OCI-LY3 (cell line): ENCODE measurements at regions not wholly inside any gene's neighbourhood (a gene's known extent, or its start where the extent isn't known, plus 50 kb on each side); places are given as distances from the start of the nearest gene placed in this dataset.

ENCODE experiments used
- H2AFZ ChIP-seq: fragments of 200-600, 300-600 bp; shearing (Covaris generic); 2 replicates; pipeline ENCODE4 v1.6.0; 2014; ENCODE audit warnings: antibody characterized with exemption, low read depth, low read length
- H3K27ac ChIP-seq: fragments of 200-600, 300-600 bp; sonication (generic); 2 replicates; pipeline ENCODE4 v1.5.1; 2014; ENCODE audit warnings: mild to moderate bottlenecking, low read length, moderate library complexity, mixed read lengths
- H3K27me3 ChIP-seq: fragments of 200-600, 300-600 bp; sonication (generic); 2 replicates; pipeline ENCODE4 v1.6.1; 2014; ENCODE audit warnings: low read depth, low read length, mixed read lengths
- H3K36me3 ChIP-seq: fragments of 200-600, 300-600 bp; sonication (generic); replicated peaks from 2 replicates; pipeline ENCODE3; 2014; ENCODE audit warnings: low read depth, low read length, mixed read lengths
- H3K4me1 ChIP-seq: fragments of 300-600, 200-600 bp; sonication (generic); 2 replicates; pipeline ENCODE4 v1.6.1; 2014; ENCODE audit warnings: low read length, mixed read lengths
- H3K4me2 ChIP-seq: fragments of 200-600, 300-600 bp; sonication (generic); 2 replicates; pipeline ENCODE4 v1.6.1; 2014; ENCODE audit warnings: low read length, mixed read lengths
- H3K4me3 ChIP-seq: fragments of 300-600, 200-600 bp; sonication (generic); 2 replicates; pipeline ENCODE4 v1.5.1; 2014; ENCODE audit warnings: antibody characterized with exemption, mild to moderate bottlenecking, low read length, moderate library complexity
- H3K79me2 ChIP-seq: fragments of 300-600, 200-600 bp; shearing (Covaris generic); 2 replicates; pipeline ENCODE4 v1.6.1; 2014; ENCODE audit warnings: mild to moderate bottlenecking, low read length, mixed read lengths
- H3K9ac ChIP-seq: fragments of 300-600, 200-600 bp; shearing (Covaris generic); 2 replicates; pipeline ENCODE4 v1.6.0; 2014; ENCODE audit warnings: mild to moderate bottlenecking, low read length, moderate library complexity
- H3K9me3 ChIP-seq: fragments of 200-600, 300-600 bp; shearing (Covaris generic); 2 replicates; pipeline ENCODE4 v1.6.1; 2014; ENCODE audit warnings: low read length, mixed read lengths; ENCODE audit not compliant: insufficient read depth
- H4K20me1 ChIP-seq: fragments of 200-600, 300-600 bp; sonication (generic); 2 replicates; pipeline ENCODE4 v1.6.1; 2016; ENCODE audit warnings: low read length, mixed read lengths; ENCODE audit not compliant: insufficient read depth
- EZH2phosphoT487 ChIP-seq: fragments of 200-600 bp; shearing (Covaris generic); IDR thresholded peaks from 2 replicates; pipeline ENCODE4 v1.6.1; 2018; ENCODE audit warnings: antibody characterized with exemption, mixed run types, low read depth
- TF ChIP-seq, protein P1 (sequence below): fragments of 200-600, 300-600 bp; sonication (generic); IDR thresholded peaks from 2 replicates; pipeline ENCODE4 v1.5.1; 2014; ENCODE audit warnings: antibody characterized with exemption, low read length, low read depth

DNA sequence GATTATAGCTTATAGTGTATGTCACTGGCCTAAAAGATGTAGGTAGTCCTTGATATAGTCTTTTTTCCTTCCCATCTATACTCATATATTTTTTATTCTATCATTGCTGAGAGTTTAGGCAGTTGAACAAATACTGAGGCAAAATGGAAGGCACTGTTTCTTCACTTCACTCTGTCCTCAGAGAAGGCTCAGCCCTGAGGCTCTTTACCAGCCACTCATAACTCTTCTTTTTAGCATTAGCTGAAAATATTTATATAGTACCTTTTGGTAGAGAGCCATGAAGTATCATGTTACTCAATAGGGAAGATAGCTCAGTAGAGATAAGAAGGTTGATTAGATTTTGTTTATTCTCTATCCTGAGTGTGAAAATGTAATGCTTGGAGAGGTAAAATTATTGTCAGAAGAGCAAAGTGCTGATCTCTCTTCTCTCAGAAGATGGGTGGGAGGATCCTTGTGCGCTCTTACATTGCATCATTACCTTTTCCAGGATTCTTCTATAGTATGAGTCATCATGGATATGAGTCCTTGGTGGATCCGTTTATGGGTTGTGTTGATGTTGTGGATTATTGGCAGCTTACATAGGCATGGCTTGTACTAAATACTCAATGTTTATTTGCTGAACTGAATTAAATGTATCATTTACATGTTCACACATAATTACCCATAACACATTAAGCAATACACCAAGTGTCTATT is 88.1 kb downstream of the ANXA1 start:
- H3K4me2 ChIP-seq: no peak overlapping the region
- no peaks in the 10 kb centered on the region for H3K9me3 ChIP-seq
- H4K20me1 ChIP-seq: no peaks in the 10 kb centered on the region
- H3K27ac ChIP-seq: no peak overlapping the region
- H2AFZ ChIP-seq: no peak overlapping the region
- no peaks in the 10 kb centered on the region for H3K79me2 ChIP-seq
- H3K4me1 ChIP-seq: no peaks in the 10 kb centered on the region
- H3K9ac ChIP-seq: no peak overlapping the region
- H3K27me3 ChIP-seq: no peaks in the 10 kb centered on the region
- H3K4me3 ChIP-seq: no peak overlapping the region
- no peak for TF ChIP-seq EZH2phosphoT487
- TF ChIP-seq, protein P1, sequence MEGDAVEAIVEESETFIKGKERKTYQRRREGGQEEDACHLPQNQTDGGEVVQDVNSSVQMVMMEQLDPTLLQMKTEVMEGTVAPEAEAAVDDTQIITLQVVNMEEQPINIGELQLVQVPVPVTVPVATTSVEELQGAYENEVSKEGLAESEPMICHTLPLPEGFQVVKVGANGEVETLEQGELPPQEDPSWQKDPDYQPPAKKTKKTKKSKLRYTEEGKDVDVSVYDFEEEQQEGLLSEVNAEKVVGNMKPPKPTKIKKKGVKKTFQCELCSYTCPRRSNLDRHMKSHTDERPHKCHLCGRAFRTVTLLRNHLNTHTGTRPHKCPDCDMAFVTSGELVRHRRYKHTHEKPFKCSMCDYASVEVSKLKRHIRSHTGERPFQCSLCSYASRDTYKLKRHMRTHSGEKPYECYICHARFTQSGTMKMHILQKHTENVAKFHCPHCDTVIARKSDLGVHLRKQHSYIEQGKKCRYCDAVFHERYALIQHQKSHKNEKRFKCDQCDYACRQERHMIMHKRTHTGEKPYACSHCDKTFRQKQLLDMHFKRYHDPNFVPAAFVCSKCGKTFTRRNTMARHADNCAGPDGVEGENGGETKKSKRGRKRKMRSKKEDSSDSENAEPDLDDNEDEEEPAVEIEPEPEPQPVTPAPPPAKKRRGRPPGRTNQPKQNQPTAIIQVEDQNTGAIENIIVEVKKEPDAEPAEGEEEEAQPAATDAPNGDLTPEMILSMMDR: no peak
- H3K36me3 ChIP-seq: no peaks in the 10 kb centered on the region

DNA sequence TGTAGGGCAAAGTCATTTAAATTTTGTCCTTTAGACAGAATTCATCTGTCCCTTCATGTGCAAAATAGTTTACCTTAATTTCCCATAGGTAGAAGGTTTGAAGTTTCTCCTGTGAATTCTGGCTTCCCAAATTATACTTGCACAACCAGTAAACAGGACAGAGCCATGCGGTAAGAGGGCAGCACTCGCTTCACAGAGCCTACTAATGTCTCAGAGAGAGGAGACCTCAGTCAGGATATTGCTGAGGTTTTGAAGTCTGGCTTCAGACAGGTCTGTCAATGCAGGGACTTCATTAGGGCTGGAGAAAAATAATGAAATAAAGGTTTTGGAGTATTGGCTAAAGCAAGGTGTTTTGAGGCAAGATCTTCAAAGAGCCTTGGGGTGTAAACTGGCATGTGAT is 91.4 kb downstream of the ANXA1 start:
- TF ChIP-seq EZH2phosphoT487: no peak
- TF ChIP-seq, protein P1: no peak
- Histone ChIP-seq H3K36me3 (no peaks in the 10 kb centered on the region), H3K27me3 (no peaks in the 10 kb centered on the region), H3K4me2 (no peak overlapping the region), H2AFZ (no peak overlapping the region), H3K4me3 (no peak overlapping the region), H3K79me2 (no peaks in the 10 kb centered on the region), H3K9me3 (no peaks in the 10 kb centered on the region), H3K4me1 (no peaks in the 10 kb centered on the region), H4K20me1 (no peaks in the 10 kb centered on the region), H3K27ac (no peak overlapping the region), H3K9ac (no peak overlapping the region)

DNA sequence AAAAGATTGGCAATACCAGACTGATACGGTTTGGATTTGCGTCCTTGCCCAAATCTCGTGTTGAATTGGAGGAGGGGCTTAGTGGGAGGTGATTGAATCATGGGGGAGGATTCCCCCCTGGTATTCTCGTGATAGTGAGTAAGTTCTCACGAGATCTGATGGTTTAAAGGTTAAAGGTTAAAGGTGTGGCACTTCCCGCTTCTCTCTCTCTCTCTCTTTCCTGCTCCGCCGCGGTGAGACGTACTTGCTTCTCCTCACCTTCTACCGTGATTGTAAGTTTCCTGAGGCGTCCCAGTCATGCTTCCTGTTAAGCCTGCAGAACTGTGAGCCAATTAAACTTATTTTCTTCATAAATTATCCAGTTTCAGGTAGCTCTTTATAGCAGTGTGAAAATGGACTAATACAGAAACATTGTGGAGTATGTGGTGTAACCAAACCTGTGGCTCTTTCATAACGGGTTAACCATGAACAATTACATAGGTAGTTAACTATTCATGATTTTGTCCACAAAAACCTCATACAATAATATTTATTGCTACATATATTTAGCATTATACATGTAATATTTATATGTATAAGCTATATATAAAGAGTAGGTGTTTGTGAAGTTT is 107.5 kb downstream of the ANXA1 start:
- no peak overlapping the region for H3K9ac ChIP-seq
- no peak overlapping the region for H3K4me2 ChIP-seq
- no peaks in the 10 kb centered on the region for H3K36me3 ChIP-seq
- H3K4me3 ChIP-seq: no peak overlapping the region
- H3K79me2 ChIP-seq: no peaks in the 10 kb centered on the region
- H3K27ac ChIP-seq: no peak overlapping the region
- no peaks in the 10 kb centered on the region for H4K20me1 ChIP-seq
- H3K4me1 ChIP-seq: no peaks in the 10 kb centered on the region
- H3K27me3 ChIP-seq: no peaks in the 10 kb centered on the region
- H3K9me3 ChIP-seq: no peaks in the 10 kb centered on the region
- TF ChIP-seq, protein P1: no peak
- no peak for TF ChIP-seq EZH2phosphoT487
- no peak overlapping the region for H2AFZ ChIP-seq

DNA sequence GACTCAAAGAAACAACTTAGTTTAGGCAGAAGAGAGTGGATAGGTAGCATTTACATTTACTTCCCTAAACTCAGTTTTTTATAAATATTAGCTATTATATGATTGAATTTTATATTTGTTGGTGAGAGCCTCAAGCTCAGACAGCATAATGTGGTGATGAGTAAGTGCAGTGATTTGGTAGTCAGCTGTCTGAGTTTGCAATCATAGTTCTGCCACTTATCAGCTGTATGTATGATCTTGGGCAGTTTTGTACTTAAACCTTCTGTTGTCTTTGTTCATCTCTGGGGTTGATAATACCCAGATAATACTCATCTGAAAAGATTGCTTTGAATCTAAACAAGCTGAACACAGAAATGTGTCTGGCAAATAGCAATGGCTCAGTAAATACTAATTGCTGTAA is 108.8 kb downstream of the ANXA1 start:
- Histone ChIP-seq H3K27me3 (no peaks in the 10 kb centered on the region), H3K79me2 (no peaks in the 10 kb centered on the region), H3K4me2 (no peak overlapping the region), H4K20me1 (no peaks in the 10 kb centered on the region), H2AFZ (no peak overlapping the region), H3K4me1 (no peaks in the 10 kb centered on the region), H3K4me3 (no peak overlapping the region), H3K36me3 (no peaks in the 10 kb centered on the region), H3K27ac (no peak overlapping the region), H3K9me3 (no peaks in the 10 kb centered on the region), H3K9ac (no peak overlapping the region)
- TF ChIP-seq, protein P1: no peak
- TF ChIP-seq EZH2phosphoT487: no peak
